CD14-positive monocyte (primary cell): ENCODE measurements at regions not wholly inside any gene's neighbourhood (a gene's known extent, or its start where the extent isn't known, plus 50 kb on each side); places are given as distances from the start of the nearest gene placed in this dataset.

Experiments used
- DNase-seq, 3 donors: peaks; one replicate each; pipeline ENCODE4 v3.0.0-alpha.2; 2011 to 2022
- H2AFZ ChIP-seq: 2 replicates; pipeline ENCODE4 v1.6.0; 2012; ENCODE audit warnings: mild to moderate bottlenecking, low read depth, low read length, inconsistent platforms; ENCODE audit not compliant: insufficient read depth, poor library complexity, severe bottlenecking
- H3K27ac ChIP-seq, 2 donors: 1 replicate in 1 of 2; 2 replicates in 1 of 2; pipeline ENCODE4 v1.5.1; 2012 to 2013; ENCODE audit warnings: low read length in 2 of 2, control low read depth in 1 of 2, inconsistent platforms in 1 of 2, low read depth in 1 of 2, mild to moderate bottlenecking in 1 of 2
- H3K27me3 ChIP-seq, 2 donors: one replicate each; pipeline versions ENCODE4 v1.6.0 to v1.6.1; 2011 to 2013; ENCODE audit warnings: low read length in 2 of 2; ENCODE audit not compliant: control insufficient read depth in 2 of 2, insufficient read depth in 2 of 2
- H3K36me3 ChIP-seq, 2 donors: replicated peaks in 1 of 2; 1 replicate in 1 of 2; 2 replicates in 1 of 2; pipeline versions ENCODE4 v1.5.1 to v1.6.1; 2012 to 2013; ENCODE audit warnings: low read length in 2 of 2, control low read depth in 1 of 2, inconsistent platforms in 1 of 2, mild to moderate bottlenecking in 1 of 2; ENCODE audit not compliant: insufficient read depth in 2 of 2, control insufficient read depth in 1 of 2
- H3K4me1 ChIP-seq, 2 donors: 1 replicate in 1 of 2; 2 replicates in 1 of 2; pipeline versions ENCODE4 v1.5.1 to v1.6.1; 2012 to 2013; ENCODE audit warnings: low read length in 2 of 2, control low read depth in 1 of 2, inconsistent platforms in 1 of 2, mild to moderate bottlenecking in 1 of 2, moderate library complexity in 1 of 2; ENCODE audit not compliant: insufficient read depth in 2 of 2, control insufficient read depth in 1 of 2
- H3K4me2 ChIP-seq: replicated peaks from 2 replicates; pipeline ENCODE3; 2012; ENCODE audit warnings: low read length, moderate library complexity, mild to moderate bottlenecking; ENCODE audit not compliant: poor library complexity, severe bottlenecking; ENCODE audit errors: extremely low read depth
- H3K4me3 ChIP-seq, 3 experiments: fragments of 200-600 bp in 1 of 3; sonication (generic) in 1 of 3; replicated peaks in 1 of 3; 1 replicate in 2 of 3; 2 replicates in 1 of 3; pipeline ENCODE4 v1.5.1; 2011 to 2013; ENCODE audit warnings: low read length in 3 of 3, mild to moderate bottlenecking in 3 of 3, control low read depth in 2 of 3, low read depth in 2 of 3, inconsistent platforms in 1 of 3, moderate library complexity in 1 of 3
- H3K79me2 ChIP-seq: 2 replicates; pipeline ENCODE4 v1.6.0; 2012; ENCODE audit warnings: mild to moderate bottlenecking, control low read depth, inconsistent platforms, low read length, moderate library complexity; ENCODE audit not compliant: insufficient read depth
- H3K9ac ChIP-seq: 2 replicates; pipeline ENCODE4 v1.6.0; 2017; ENCODE audit warnings: low read length, mild to moderate bottlenecking; ENCODE audit not compliant: insufficient read depth, poor library complexity, severe bottlenecking
- H3K9me3 ChIP-seq, 2 donors: replicated peaks in 1 of 2; 1 replicate in 1 of 2; 2 replicates in 1 of 2; pipeline versions ENCODE4 v1.5.1 to v1.6.1; 2012 to 2013; ENCODE audit warnings: low read length in 2 of 2, control low read depth in 1 of 2; ENCODE audit not compliant: control insufficient read depth in 1 of 2, insufficient read depth in 1 of 2
- H4K20me1 ChIP-seq: 2 replicates; pipeline ENCODE4 v1.6.0; 2012; ENCODE audit warnings: mild to moderate bottlenecking, low read length, control low read depth, moderate library complexity; ENCODE audit not compliant: insufficient read depth
- H3K27ac Mint-ChIP-seq, 7 donors: one replicate each; pipeline ENCODE4 v1.8.0; 2020; ENCODE audit warnings: mild to moderate bottlenecking in 7 of 7, mixed read lengths in 7 of 7, moderate library complexity in 6 of 7, inconsistent platforms in 2 of 7
- H3K27me3 Mint-ChIP-seq, 3 donors: one replicate each; pipeline ENCODE4 v1.8.0; 2021 to 2022; ENCODE audit warnings: low read depth in 3 of 3, mild to moderate bottlenecking in 3 of 3, mixed read lengths in 3 of 3, moderate library complexity in 3 of 3, inconsistent platforms in 1 of 3
- H3K36me3 Mint-ChIP-seq, 2 donors: one replicate each; pipeline ENCODE4 v1.8.0; 2020; ENCODE audit warnings: mixed read lengths in 2 of 2, inconsistent platforms in 1 of 2, mild to moderate bottlenecking in 1 of 2
- H3K4me1 Mint-ChIP-seq: one replicate; pipeline ENCODE4 v1.8.0; 2020; ENCODE audit warnings: mild to moderate bottlenecking, mixed read lengths
- H3K4me3 Mint-ChIP-seq, 2 donors: one replicate each; pipeline ENCODE4 v1.8.0; 2020; ENCODE audit warnings: mild to moderate bottlenecking in 2 of 2, mixed read lengths in 2 of 2, moderate library complexity in 1 of 2
- H3K9me3 Mint-ChIP-seq, 7 donors: one replicate each; pipeline ENCODE4 v1.8.0; 2020 to 2022; ENCODE audit warnings: mixed read lengths in 7 of 7, mild to moderate bottlenecking in 6 of 7, moderate library complexity in 6 of 7, inconsistent platforms in 2 of 7
- CTCF ChIP-seq: fragments of 200-600 bp; IDR thresholded peaks from one replicate; pipeline ENCODE4 v1.8.0; 2022; ENCODE audit warnings: antibody characterized with exemption, mild to moderate bottlenecking
- WGBS: methylation state at CpG from one replicate; pipeline ENCODE4 v1.1.5; 2013; ENCODE audit warnings: missing lambda C conversion rate; ENCODE audit not compliant: insufficient coverage; 5-methylcytosine and 5-hydroxymethylcytosine counted together
- intact Hi-C, 2 donors: fragments of 100-400 bp; cut with micrococcal nuclease; formaldehyde crosslinking; loops; one replicate each; pipeline versions ENCODE4 v1.15.0 to v1.15.1; 2023

GRCh38 chr18:28946471-28946870, 769.5 kb upstream of the CDH2 start:
- H3K36me3 ChIP-seq, result no peaks in the 10 kb centered on the region
- no peak overlapping the region for H3K9ac ChIP-seq
- H3K79me2 ChIP-seq, result no peaks in the 10 kb centered on the region
- peaks cover 0 to 2% of the 10 kb centered on the region in 2 donors for H3K9me3 ChIP-seq
- intact Hi-C loops, result no loop called here
- DNase-seq, result no peak
- no CpG with 5 or more reads among the region's 1 CpG for WGBS
- H3K4me1 ChIP-seq, result no peaks in the 10 kb centered on the region
- no peak overlapping the region for H3K27ac Mint-ChIP-seq
- H3K36me3 Mint-ChIP-seq, result no peaks in the 10 kb centered on the region
- TF ChIP-seq CTCF, result no peak
- no peak overlapping the region for H3K4me3 ChIP-seq
- H3K9me3 Mint-ChIP-seq, result peaks cover 0 to 11% (median 3%) of the 10 kb centered on the region in 7 donors
- no peaks in the 10 kb centered on the region for H3K27me3 ChIP-seq
- H3K4me2 ChIP-seq, result no peak overlapping the region
- H3K27me3 Mint-ChIP-seq, result no peaks in the 10 kb centered on the region
- no peaks in the 10 kb centered on the region for H4K20me1 ChIP-seq
- no peak overlapping the region for H2AFZ ChIP-seq
- H3K4me1 Mint-ChIP-seq, result no peaks in the 10 kb centered on the region
- no peak overlapping the region for H3K27ac ChIP-seq
- H3K4me3 Mint-ChIP-seq, result no peak overlapping the region

DNA sequence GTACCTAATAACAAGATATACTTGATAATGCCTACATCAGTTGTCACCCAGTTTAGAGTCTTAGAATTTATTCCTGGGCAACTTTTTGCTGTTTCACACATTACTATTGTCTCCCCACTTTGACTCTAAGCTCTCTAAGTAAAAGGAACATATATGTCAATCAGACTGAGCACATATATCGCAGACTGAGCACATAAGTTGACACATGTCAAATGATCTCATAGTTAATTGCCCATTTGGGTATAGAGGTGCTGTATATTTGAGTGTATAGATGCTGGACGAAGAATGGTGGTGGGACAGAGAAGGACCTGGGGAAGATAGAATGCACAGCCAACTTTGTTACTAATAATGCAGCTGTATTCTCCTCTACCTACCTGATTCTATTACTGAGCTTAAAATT, 746.0 kb upstream of the CDH2 start:
- no peak for TF ChIP-seq CTCF
- Mint-ChIP-seq H3K27me3 (no peaks in the 10 kb centered on the region), H3K36me3 (no peaks in the 10 kb centered on the region), H3K4me3 (no peak overlapping the region), H3K27ac (no peak overlapping the region), H3K4me1 (no peaks in the 10 kb centered on the region), H3K9me3 (peaks cover 0 to 13% (median 5%) of the 10 kb centered on the region in 7 donors)
- Histone ChIP-seq H4K20me1 (no peaks in the 10 kb centered on the region), H3K27ac (no peak overlapping the region), H3K36me3 (no peaks in the 10 kb centered on the region), H3K4me2 (no peak overlapping the region), H3K9ac (no peak overlapping the region), H3K9me3 (peaks cover 4% of the 10 kb centered on the region in 2 donors), H3K4me1 (no peaks in the 10 kb centered on the region), H3K27me3 (no peaks in the 10 kb centered on the region), H2AFZ (no peak overlapping the region), H3K79me2 (no peaks in the 10 kb centered on the region), H3K4me3 (no peak overlapping the region)
- intact Hi-C loops, result no loop called here
- no peak for DNase-seq
- no CpG with 5 or more reads among the region's 2 CpGs for WGBS
